Caco-2 (cell line): ENCODE measurements at regions not wholly inside any gene's neighbourhood (a gene's known extent, or its start where the extent isn't known, plus 50 kb on each side); places are given as distances from the start of the nearest gene placed in this dataset.

ENCODE experiments used
- BruUV-seq: library from RNA; stranded (reverse); fragments of 400-500 nt; replicated peaks from 2 replicates; lab custom pipeline; 2021; lab: Mats Ljungman, UMichigan
- CTCF ChIA-PET: fragments of 300-600 bp; sonication (Branson Sonifier 250); formaldehyde crosslinking; loops from one replicate; lab custom pipeline; 2022; ENCODE audit warnings: antibody characterized with exemption; lab: Charles Lee
- POLR2A ChIA-PET: fragments of 300-600 bp; sonication (Branson Sonifier 250); formaldehyde crosslinking; loops from one replicate; lab custom pipeline; 2022; ENCODE audit warnings: antibody characterized with exemption; lab: Charles Lee
- DNase-seq, 2 experiments: peaks; one replicate each; pipeline versions ENCODE4 v3.0.0 to v3.0.0-alpha.2; 2020 to 2022
- H3K27me3 ChIP-seq: replicated peaks from 2 replicates; pipeline ENCODE4 v1.6.0; 2011; ENCODE audit warnings: low read length; ENCODE audit not compliant: control insufficient read depth, insufficient read depth
- H3K36me3 ChIP-seq: 2 replicates; pipeline ENCODE4 v1.5.1; 2011; ENCODE audit warnings: low read length; ENCODE audit not compliant: control insufficient read depth, insufficient read depth
- H3K4me1 ChIP-seq: fragments of 250-450 bp; sonication (Bioruptor Pico); 2 replicates; pipeline ENCODE4 v1.5.1; 2020; ENCODE audit warnings: mild to moderate bottlenecking
- H3K4me3 ChIP-seq: 2 replicates; pipeline ENCODE4 v1.5.1; 2011; ENCODE audit warnings: low read depth, mild to moderate bottlenecking, control low read depth, low read length
- H3K9me3 ChIP-seq: fragments of 250-450 bp; sonication (Bioruptor Pico); 2 replicates; pipeline ENCODE4 v1.5.1; 2020; ENCODE audit warnings: mild to moderate bottlenecking, moderate library complexity
- H3K27ac Mint-ChIP-seq: one replicate; pipeline ENCODE4 v1.8.0; 2022; ENCODE audit warnings: mixed read lengths; ENCODE audit not compliant: unreplicated experiment
- H3K27me3 Mint-ChIP-seq: one replicate; pipeline ENCODE4 v1.8.0; 2022; ENCODE audit warnings: mixed read lengths; ENCODE audit not compliant: insufficient read depth, unreplicated experiment
- H3K36me3 Mint-ChIP-seq: one replicate; pipeline ENCODE4 v1.8.0; 2022; ENCODE audit warnings: mild to moderate bottlenecking, mixed read lengths; ENCODE audit not compliant: insufficient read depth, unreplicated experiment
- H3K4me1 Mint-ChIP-seq: one replicate; pipeline ENCODE4 v1.8.0; 2022; ENCODE audit warnings: low read depth, mixed read lengths; ENCODE audit not compliant: unreplicated experiment
- H3K4me3 Mint-ChIP-seq: one replicate; pipeline ENCODE4 v1.8.0; 2022; ENCODE audit warnings: mild to moderate bottlenecking, moderate library complexity, mixed read lengths; ENCODE audit not compliant: unreplicated experiment
- H3K9me3 Mint-ChIP-seq: one replicate; pipeline ENCODE4 v1.8.0; 2022; ENCODE audit warnings: mixed read lengths; ENCODE audit not compliant: unreplicated experiment
- CTCF ChIP-seq, 2 experiments: fragments of 200-600 bp in 1 of 2; IDR thresholded peaks; 1 replicate in 1 of 2; 2 replicates in 1 of 2; pipeline versions ENCODE4 v1.5.1 to v1.8.0; 2011 to 2022; ENCODE audit warnings: antibody characterized with exemption in 1 of 2, control low read depth in 1 of 2, inconsistent platforms in 1 of 2, low read depth in 1 of 2, low read length in 1 of 2, mild to moderate bottlenecking in 1 of 2, moderate library complexity in 1 of 2; ENCODE audit not compliant: insufficient read depth in 1 of 2, severe bottlenecking in 1 of 2, unreplicated experiment in 1 of 2
- intact Hi-C: fragments of 100-400 bp; cut with micrococcal nuclease; formaldehyde crosslinking; loops from one replicate; pipeline ENCODE4 v1.10.0; 2022; ENCODE audit not compliant: unreplicated experiment

DNA sequence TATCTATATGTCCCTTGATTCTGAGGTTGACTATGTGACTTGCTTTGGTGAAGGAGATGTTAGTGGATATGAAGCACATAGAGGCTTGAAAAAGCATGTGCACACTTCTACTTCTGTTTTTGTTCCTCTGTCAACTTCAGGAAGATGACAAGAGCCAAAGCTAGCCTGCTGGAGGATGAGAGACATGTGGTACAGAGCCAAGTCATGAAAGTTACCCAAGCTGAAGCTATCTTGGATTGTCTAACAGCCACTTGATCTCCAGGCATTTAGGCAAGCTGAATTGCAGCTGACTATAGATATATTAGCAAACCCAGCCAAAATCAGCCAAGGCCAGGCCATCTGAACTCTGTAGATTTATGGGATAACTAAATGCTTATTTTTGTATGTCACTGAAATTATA, 70.8 kb upstream of the DYNLT3 start:
- intact Hi-C loops: no loop called here
- no TSS peak for BruUV-seq
- POLR2A ChIA-PET: no interaction called here

DNA sequence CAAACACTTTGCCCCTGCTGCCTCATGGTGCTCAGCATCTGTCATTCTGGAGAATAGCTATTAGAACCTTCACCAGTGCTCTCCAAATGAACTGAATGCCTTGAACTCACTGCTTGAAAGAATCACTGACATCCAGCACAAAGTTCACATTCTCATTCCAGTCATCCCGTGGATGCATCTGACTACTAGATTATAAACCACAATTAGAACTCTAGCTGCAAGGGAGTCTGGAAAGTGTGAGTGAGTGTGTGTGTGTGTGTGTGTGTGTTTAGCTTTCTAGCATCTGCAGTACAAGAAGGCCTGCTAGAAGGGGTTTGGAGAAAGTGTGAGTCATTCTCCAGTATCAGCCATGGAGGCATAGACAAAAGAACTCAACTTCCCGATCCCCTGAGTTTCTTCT, 71.3 kb upstream of the DYNLT3 start:
- Mint-ChIP-seq H3K4me1 (peaks cover 8% of the 10 kb centered on the region), H3K9me3 (no peaks in the 10 kb centered on the region), H3K27me3 (no peaks in the 10 kb centered on the region), H3K27ac (no peak overlapping the region), H3K36me3 (no peaks in the 10 kb centered on the region), H3K4me3 (no peak overlapping the region)
- ChIA-PET CTCF (no interaction called here), POLR2A (no interaction called here)
- Histone ChIP-seq H3K9me3 (no peaks in the 10 kb centered on the region), H3K36me3 (no peaks in the 10 kb centered on the region), H3K4me3 (no peak overlapping the region), H3K27me3 (no peaks in the 10 kb centered on the region), H3K4me1 (no peaks in the 10 kb centered on the region)
- intact Hi-C loops: no loop called here
- no TSS peak for BruUV-seq
- TF ChIP-seq CTCF (IDR thresholded peaks at IDR 0.05; ENCODE audit: insufficient read depth in 1 of 2, low read depth in 1 of 2, low read length in 1 of 2, severe bottlenecking in 1 of 2, unreplicated experiment in 1 of 2): no peak
- DNase-seq: no peak

More for the DNA sequence above, 70.8 kb upstream of the DYNLT3 start:
- H3K4me3 Mint-ChIP-seq: no peak overlapping the region
- DNase-seq: no peak
- H3K27me3 Mint-ChIP-seq: no peaks in the 10 kb centered on the region
- no peaks in the 10 kb centered on the region for H3K36me3 Mint-ChIP-seq
- Histone ChIP-seq H3K9me3 (no peaks in the 10 kb centered on the region), H3K36me3 (no peaks in the 10 kb centered on the region), H3K27me3 (no peaks in the 10 kb centered on the region), H3K4me3 (no peak overlapping the region), H3K4me1 (no peaks in the 10 kb centered on the region)
- H3K27ac Mint-ChIP-seq: no peak overlapping the region
- H3K9me3 Mint-ChIP-seq: no peaks in the 10 kb centered on the region
- no peak for TF ChIP-seq CTCF (IDR thresholded peaks at IDR 0.05; ENCODE audit: insufficient read depth in 1 of 2, low read depth in 1 of 2, low read length in 1 of 2, severe bottlenecking in 1 of 2, unreplicated experiment in 1 of 2)
- peaks cover 11% of the 10 kb centered on the region for H3K4me1 Mint-ChIP-seq
- CTCF ChIA-PET: no interaction called here

GRCh38 chrX:37921758-37922157, 74.4 kb upstream of the DYNLT3 start:
- intact Hi-C loops: no loop called here
- Mint-ChIP-seq H3K4me3 (no peak overlapping the region), H3K27ac (no peak overlapping the region), H3K4me1 (peaks cover 9% of the 10 kb centered on the region), H3K27me3 (no peaks in the 10 kb centered on the region), H3K9me3 (no peaks in the 10 kb centered on the region), H3K36me3 (peaks cover 4% of the 10 kb centered on the region)
- no peak for TF ChIP-seq CTCF (IDR thresholded peaks at IDR 0.05; ENCODE audit: insufficient read depth in 1 of 2, low read depth in 1 of 2, low read length in 1 of 2, severe bottlenecking in 1 of 2, unreplicated experiment in 1 of 2)
- Histone ChIP-seq H3K4me3 (no peak overlapping the region), H3K36me3 (no peaks in the 10 kb centered on the region), H3K27me3 (no peaks in the 10 kb centered on the region), H3K9me3 (no peaks in the 10 kb centered on the region), H3K4me1 (no peaks in the 10 kb centered on the region)
- ChIA-PET CTCF (no interaction called here), POLR2A (no interaction called here)
- no TSS peak for BruUV-seq
- DNase-seq: no peak
